DMS153 treated with DMSO at 0.1 percent for 48 hours (cell line): ENCODE measurements at regions not wholly inside any gene's neighbourhood (a gene's known extent, or its start where the extent isn't known, plus 50 kb on each side); places are given as distances from the start of the nearest gene placed in this dataset.

Source experiments
- DNase-seq: peaks from one replicate; lab custom pipeline; 2025; ENCODE audit not compliant: unreplicated experiment; lab: John Stamatoyannopoulos, UW

DNA sequence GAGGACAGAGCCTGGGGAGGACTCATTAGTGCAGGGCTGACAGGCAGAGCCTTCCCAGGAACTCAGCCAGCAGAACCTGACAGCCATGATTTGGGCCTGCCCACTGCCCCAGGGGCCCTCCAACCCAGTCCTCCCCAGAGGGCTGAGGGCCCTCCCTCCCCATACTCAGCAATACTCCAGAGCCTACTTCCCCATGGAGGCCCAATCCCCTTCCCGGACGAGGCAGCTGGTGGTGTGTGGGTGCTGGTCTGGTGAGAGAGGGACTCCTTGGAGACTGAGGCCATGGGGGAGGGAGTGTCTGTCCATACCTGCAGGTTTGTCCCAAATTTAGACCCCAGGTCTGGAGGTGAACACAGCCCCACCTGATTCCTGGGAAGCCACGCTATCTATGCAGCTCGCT lies 120.9 kb upstream of the MLN start:
- DNase-seq = no peak

GRCh38 chr6:33923857-33924514 lies 120.2 kb upstream of the MLN start:
- no peak for DNase-seq

DNA sequence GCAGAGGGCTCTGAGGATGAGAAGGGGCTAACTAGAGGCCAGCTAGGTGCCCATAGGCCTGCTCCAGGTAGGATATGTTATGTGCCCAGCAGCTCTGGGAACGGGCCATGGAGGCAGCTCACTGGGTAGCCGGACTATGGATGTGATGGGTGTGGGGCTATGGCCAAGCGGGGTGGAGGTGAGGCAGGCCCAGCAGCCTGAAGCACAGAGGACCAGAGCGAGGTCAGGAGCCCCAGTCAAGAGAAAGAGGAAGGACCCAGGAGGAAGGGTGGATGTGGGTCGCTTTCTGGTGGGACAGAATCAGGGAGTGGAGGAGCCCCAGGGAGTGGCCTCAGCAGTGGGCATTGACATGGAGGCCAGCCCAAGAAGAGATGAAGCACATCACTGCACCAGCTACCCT lies 117.9 kb upstream of the MLN start:
- DNase-seq = no peak

GRCh38 chr6:33918175-33918695 lies 114.4 kb upstream of the MLN start:
- no peak for DNase-seq

DNA sequence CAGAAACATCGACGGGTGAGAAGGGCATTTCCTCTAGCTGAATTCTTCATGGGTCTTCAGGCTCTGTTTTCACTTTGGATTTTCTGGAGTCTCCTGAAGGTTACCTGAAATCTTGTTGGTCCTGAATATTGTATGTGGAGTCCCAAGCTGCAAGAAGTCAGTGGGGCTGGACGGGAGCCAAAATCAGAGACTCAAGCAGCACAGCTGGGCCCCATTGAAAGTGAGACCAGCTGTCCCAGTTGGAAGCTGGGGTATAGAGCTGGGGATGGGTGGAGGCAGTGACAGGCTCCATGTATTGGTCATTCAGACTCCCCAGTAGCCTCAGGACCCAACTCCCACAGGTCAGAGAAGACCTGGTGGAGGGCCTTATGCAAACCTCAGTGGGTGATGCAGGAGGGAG lies 111.3 kb upstream of the MLN start:
- DNase-seq = no peak

GRCh38 chr6:33914645-33915044 lies 110.8 kb upstream of the MLN start:
- DNase-seq = no peak

GRCh38 chr6:33912195-33912594 lies 108.4 kb upstream of the MLN start:
- DNase-seq = no peak

DNA sequence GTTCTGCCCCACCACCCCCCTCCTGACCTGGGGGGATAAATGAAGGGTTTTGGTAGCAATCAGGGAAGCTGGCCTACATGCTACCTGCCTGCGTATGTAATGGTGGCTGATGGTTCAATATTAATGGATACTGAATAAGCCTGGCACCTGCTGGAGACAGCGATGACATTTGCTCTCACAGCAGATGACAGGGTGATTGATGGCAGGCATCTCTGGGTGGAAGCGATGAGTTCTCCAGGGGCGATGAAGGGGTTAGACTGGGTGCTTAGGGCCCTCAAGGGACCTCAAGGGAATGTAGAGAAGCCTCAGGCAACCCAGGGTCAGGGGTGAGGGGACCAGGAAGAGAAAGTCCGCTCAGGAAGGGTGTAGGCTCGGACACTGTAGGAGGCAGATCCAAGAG lies 107.7 kb upstream of the MLN start:
- DNase-seq = no peak

GRCh38 chr6:33910594-33910993 lies 106.8 kb upstream of the MLN start:
- DNase-seq = no peak

- DNase-seq = no peak
These were observed 105.9 kb upstream of the MLN start for GRCh38 chr6:33909737-33910136.

GRCh38 chr6:33908025-33908424 lies 104.2 kb upstream of the MLN start:
- no peak for DNase-seq

- no peak for DNase-seq
These were observed 103.4 kb upstream of the MLN start for GRCh38 chr6:33907227-33907626.

DNA sequence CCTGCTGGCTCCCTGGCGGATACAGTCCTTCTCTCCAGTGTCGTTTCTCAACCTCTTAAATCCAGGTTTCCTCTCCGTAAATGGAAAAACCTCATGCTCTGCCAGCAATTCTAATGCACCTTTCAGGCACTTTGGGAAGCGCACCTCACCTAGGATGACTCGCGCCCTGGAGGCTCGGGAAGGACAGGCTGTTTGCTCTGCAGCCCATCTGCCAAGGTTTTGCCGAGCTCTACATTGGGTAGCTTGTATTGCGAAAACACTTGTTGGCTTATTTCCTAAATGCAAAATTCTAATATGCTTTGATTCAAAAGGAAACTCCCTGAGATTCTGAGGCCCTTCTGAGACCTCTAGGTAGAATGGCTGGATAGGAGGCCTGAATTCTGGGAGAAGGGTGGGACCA lies 102.6 kb upstream of the MLN start:
- no peak for DNase-seq

GRCh38 chr6:33905071-33905609 lies 101.3 kb upstream of the MLN start:
- no peak for DNase-seq

DNA sequence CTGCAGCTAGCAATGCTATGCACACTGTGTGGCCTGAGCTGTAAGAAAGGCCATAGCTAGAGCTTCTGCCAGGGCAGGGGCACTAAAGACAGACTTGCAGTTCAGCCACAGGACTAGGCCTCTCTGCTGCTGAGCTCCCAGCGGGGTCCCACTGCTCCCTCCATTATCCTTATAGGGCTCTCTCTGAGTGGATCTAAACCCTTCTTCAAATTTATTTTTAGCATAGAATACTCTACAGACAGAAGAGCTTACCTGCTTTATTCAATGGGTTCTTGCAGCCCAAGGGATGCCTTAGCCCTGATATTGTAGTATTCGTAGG lies 100.9 kb upstream of the MLN start:
- DNase-seq = no peak

- DNase-seq = peak; percentile 31
These were observed 100.4 kb upstream of the MLN start for GRCh38 chr6:33904050-33904746.

GRCh38 chr6:33903579-33903978 lies 99.8 kb upstream of the MLN start:
- DNase-seq = no peak

DNA sequence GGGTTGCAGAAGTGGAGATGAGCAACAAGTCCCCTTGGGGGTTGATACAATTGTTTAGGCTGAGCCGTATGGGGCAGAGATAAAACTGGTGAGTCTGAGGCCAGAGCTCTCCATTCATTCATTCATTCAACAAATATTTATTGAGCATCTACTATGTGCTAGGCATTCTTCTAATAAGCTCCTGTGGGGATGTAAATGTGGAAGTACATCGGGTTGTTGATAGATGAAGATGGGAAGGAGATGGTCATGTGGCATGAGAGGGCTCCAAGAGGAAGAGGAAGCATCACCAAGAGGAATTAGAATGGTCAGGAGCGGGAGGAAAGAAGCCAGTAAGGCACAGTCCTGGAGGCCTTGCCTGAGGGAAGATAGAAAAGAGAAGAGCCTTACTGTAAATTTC lies 98.7 kb upstream of the MLN start:
- no peak for DNase-seq

DNA sequence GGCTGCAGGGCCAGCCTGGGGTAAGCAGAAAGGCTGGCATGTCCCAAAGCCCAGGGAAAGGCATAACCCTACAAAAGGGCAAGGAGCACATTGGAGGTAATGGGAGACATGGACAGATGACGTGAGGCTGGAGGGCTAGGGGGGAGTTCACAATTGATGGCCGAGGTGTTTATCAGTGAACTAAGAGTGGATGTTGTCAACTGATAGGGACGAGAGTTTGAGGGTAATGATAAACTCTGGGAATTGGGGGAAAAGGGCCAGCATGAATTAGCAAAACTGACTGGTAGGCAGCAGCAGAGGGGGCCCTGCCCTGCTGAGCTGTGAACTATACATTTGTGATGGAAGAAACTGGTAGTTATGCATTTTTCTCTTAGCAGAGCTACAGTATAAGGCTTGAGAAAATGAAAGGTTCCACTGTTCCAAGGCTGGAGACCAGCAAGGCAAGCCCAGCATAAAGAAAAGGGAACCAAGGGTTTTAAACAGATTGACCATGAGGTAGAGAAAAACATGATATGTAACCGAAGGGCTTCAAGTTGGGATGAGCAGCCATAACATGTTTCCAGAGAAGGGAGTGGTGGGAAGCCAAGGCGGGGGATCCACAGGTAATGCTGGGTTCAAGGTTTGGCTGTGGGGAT lies 98.1 kb upstream of the MLN start:
- DNase-seq = no peak

GRCh38 chr6:33898771-33899170 lies 95.0 kb upstream of the MLN start:
- no peak for DNase-seq

GRCh38 chr6:33897189-33897780 lies 93.5 kb upstream of the MLN start:
- DNase-seq = no peak
